ENCODE measurements at regions not wholly inside any gene's neighbourhood (a gene's known extent, or its start where the extent isn't known, plus 50 kb on each side); places are given as distances from the start of the nearest gene placed in this dataset.

DNA sequence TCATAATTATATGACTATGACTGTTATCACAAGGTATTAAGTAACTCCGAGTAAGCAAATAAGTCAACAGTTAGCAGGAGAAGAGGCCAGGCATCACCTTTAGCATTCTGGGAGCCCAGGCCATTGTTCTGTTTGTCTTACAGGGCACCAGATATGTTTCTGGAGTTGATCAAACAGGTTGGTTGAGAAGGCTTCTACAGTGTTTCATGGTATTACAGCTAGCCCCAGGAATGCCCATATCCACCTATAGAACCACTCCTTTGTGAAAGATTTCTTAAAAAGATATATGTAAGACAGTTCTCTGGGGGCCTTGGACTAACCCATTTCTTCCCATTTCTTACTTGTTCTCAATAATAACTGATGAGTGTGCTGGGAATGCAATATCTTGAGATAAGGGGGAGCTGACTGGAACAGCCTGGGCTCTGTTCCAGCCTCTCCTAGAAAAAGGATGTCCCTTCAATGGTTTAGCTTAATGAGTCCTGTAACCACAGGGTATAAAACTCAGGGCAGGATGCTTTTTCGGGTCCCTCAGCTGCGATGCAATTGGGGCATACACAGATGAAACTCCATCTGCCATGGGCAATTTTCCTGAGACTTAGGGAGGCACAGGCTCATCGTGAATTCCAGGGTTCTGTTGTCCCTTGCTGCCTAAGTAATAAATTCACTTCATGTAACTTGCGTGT lies 286.4 kb downstream of the BAMBI start:
- Histone ChIP-seq H3K9me3 (ENCODE audit: low read depth, low read length) (no peaks in the 10 kb centered on the region), H3K36me3 (ENCODE audit: insufficient read depth, low read length) (no peaks in the 10 kb centered on the region), H3K4me3 (no peak overlapping the region), H3K9ac (ENCODE audit: insufficient read length) (no peak overlapping the region), H3K27ac (no peak overlapping the region)
- TF ChIP-seq EZH2 (IDR thresholded peaks at IDR 0.05), result no peak
- DNase-seq (ENCODE audit: low read depth, low spot score), result no peak

DNA sequence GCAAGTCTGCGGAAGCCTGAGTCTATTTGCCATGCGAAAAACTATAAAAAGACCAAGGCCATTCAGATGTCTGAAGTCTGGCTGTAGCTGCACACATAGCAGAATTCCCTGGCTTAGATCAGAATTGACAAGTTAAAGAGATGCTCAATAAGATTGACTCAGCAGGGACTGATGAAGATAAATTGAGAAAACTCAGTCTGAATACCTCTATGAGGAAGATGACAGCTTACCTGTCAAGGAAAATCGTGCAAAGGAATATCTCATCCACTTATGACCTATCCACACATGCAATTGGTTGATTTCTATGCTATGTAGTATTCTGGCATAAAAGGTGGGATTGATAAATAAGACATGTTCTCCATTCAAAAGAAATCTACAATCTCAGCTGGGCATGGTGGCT lies 288.6 kb downstream of the BAMBI start:
- TF ChIP-seq POLR2AphosphoS5 (IDR thresholded peaks at IDR 0.05; ENCODE audit: borderline replicate concordance, low read depth, low read length), result no peak
- no peak for TF ChIP-seq FOXP2 (optimal IDR thresholded peaks at IDR 0.05; ENCODE audit: control extremely low read depth, extremely low read length, insufficient read depth)
- no peak for TF ChIP-seq EZH2 (IDR thresholded peaks at IDR 0.05)
- Histone ChIP-seq H3K4me3 (no peak overlapping the region), H3K27ac (no peak overlapping the region), H3K9me3 (ENCODE audit: low read depth, low read length) (no peaks in the 10 kb centered on the region), H3K36me3 (ENCODE audit: insufficient read depth, low read length) (no peaks in the 10 kb centered on the region), H3K9ac (ENCODE audit: insufficient read length) (no peak overlapping the region)
- no peak for DNase-seq (ENCODE audit: low read depth, low spot score)

DNA sequence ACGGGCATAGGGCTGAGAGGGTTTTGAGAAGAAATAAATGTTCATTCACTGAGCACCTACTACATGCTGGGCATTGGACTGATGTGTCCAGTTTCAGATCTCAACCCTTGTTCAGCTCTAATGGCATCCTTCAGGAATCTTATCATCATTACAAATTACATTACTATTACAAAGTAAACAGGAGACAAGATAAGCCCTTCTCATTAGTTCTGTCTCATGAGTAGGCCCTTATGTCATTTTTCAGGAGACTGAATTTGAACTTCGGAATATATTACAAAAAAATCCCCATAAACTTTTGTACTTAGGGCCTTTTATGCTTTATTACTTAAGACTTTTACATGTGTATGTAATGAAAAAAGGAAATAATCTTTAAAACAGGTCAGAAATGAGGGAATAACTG lies 289.7 kb downstream of the BAMBI start:
- Histone ChIP-seq H3K4me3 (no peak overlapping the region), H3K9me3 (ENCODE audit: low read depth, low read length) (no peaks in the 10 kb centered on the region)
- no peak for TF ChIP-seq EZH2 (IDR thresholded peaks at IDR 0.05)
- no peak for TF ChIP-seq POLR2AphosphoS5 (IDR thresholded peaks at IDR 0.05; ENCODE audit: borderline replicate concordance, low read depth, low read length)
- no peak for TF ChIP-seq FOXP2 (optimal IDR thresholded peaks at IDR 0.05; ENCODE audit: control extremely low read depth, extremely low read length, insufficient read depth)

GRCh38 chr10:28969413-28969812 lies 292.1 kb downstream of the BAMBI start:
- H3K4me3 ChIP-seq, result no peak overlapping the region
- H3K36me3 ChIP-seq (ENCODE audit: insufficient read depth, low read length), result no peaks in the 10 kb centered on the region
- H3K9ac ChIP-seq (ENCODE audit: insufficient read length), result no peak overlapping the region
- no peak overlapping the region for H3K27ac ChIP-seq
- TF ChIP-seq FOXP2 (optimal IDR thresholded peaks at IDR 0.05; ENCODE audit: control extremely low read depth, extremely low read length, insufficient read depth), result no peak
- TF ChIP-seq POLR2AphosphoS5 (IDR thresholded peaks at IDR 0.05; ENCODE audit: borderline replicate concordance, low read depth, low read length), result no peak
- TF ChIP-seq EZH2 (IDR thresholded peaks at IDR 0.05), result no peak
- DNase-seq (ENCODE audit: low read depth, low spot score), result no peak
- no peaks in the 10 kb centered on the region for H3K9me3 ChIP-seq (ENCODE audit: low read depth, low read length)

More for the DNA sequence above, 289.7 kb downstream of the BAMBI start:
- Histone ChIP-seq H3K9ac (ENCODE audit: insufficient read length) (no peak overlapping the region), H3K36me3 (ENCODE audit: insufficient read depth, low read length) (no peaks in the 10 kb centered on the region), H3K27ac (no peak overlapping the region)
- DNase-seq (ENCODE audit: low read depth, low spot score), result no peak

GRCh38 chr10:28970231-28970630 lies 292.9 kb downstream of the BAMBI start:
- Histone ChIP-seq H3K9me3 (ENCODE audit: low read depth, low read length) (no peaks in the 10 kb centered on the region), H3K9ac (ENCODE audit: insufficient read length) (no peak overlapping the region), H3K36me3 (ENCODE audit: insufficient read depth, low read length) (no peaks in the 10 kb centered on the region), H3K4me3 (no peak overlapping the region), H3K27ac (no peak overlapping the region)
- no peak for DNase-seq (ENCODE audit: low read depth, low spot score)
- TF ChIP-seq EZH2 (IDR thresholded peaks at IDR 0.05) (no peak), FOXP2 (optimal IDR thresholded peaks at IDR 0.05; ENCODE audit: control extremely low read depth, extremely low read length, insufficient read depth) (no peak), POLR2AphosphoS5 (IDR thresholded peaks at IDR 0.05; ENCODE audit: borderline replicate concordance, low read depth, low read length) (no peak)

GRCh38 chr10:28971255-28971654 lies 293.9 kb downstream of the BAMBI start:
- no peak for TF ChIP-seq FOXP2 (optimal IDR thresholded peaks at IDR 0.05; ENCODE audit: control extremely low read depth, extremely low read length, insufficient read depth)
- TF ChIP-seq POLR2AphosphoS5 (IDR thresholded peaks at IDR 0.05; ENCODE audit: borderline replicate concordance, low read depth, low read length), result no peak
- no peak for TF ChIP-seq EZH2 (IDR thresholded peaks at IDR 0.05)
- Histone ChIP-seq H3K4me3 (no peak overlapping the region), H3K9ac (ENCODE audit: insufficient read length) (no peak overlapping the region), H3K27ac (no peak overlapping the region), H3K36me3 (ENCODE audit: insufficient read depth, low read length) (no peaks in the 10 kb centered on the region), H3K9me3 (ENCODE audit: low read depth, low read length) (no peaks in the 10 kb centered on the region)
- no peak for DNase-seq (ENCODE audit: low read depth, low spot score)

- Histone ChIP-seq H3K36me3 (ENCODE audit: insufficient read depth, low read length) (no peaks in the 10 kb centered on the region), H3K9ac (ENCODE audit: insufficient read length) (no peak overlapping the region), H3K27ac (no peak overlapping the region), H3K4me3 (no peak overlapping the region), H3K9me3 (ENCODE audit: low read depth, low read length) (no peaks in the 10 kb centered on the region)
- TF ChIP-seq POLR2AphosphoS5 (IDR thresholded peaks at IDR 0.05; ENCODE audit: borderline replicate concordance, low read depth, low read length) (no peak), EZH2 (IDR thresholded peaks at IDR 0.05) (no peak), FOXP2 (optimal IDR thresholded peaks at IDR 0.05; ENCODE audit: control extremely low read depth, extremely low read length, insufficient read depth) (no peak)
- no peak for DNase-seq (ENCODE audit: low read depth, low spot score)
These were observed 294.4 kb downstream of the BAMBI start for GRCh38 chr10:28971764-28972163.

GRCh38 chr10:28973309-28973972 lies 296.1 kb downstream of the BAMBI start:
- Histone ChIP-seq H3K36me3 (ENCODE audit: insufficient read depth, low read length) (no peaks in the 10 kb centered on the region), H3K4me3 (no peak overlapping the region), H3K9ac (ENCODE audit: insufficient read length) (no peak overlapping the region), H3K27ac (no peak overlapping the region), H3K9me3 (ENCODE audit: low read depth, low read length) (no peaks in the 10 kb centered on the region)
- DNase-seq (ENCODE audit: low read depth, low spot score), result no peak
- TF ChIP-seq EZH2 (IDR thresholded peaks at IDR 0.05) (no peak), POLR2AphosphoS5 (IDR thresholded peaks at IDR 0.05; ENCODE audit: borderline replicate concordance, low read depth, low read length) (no peak), FOXP2 (optimal IDR thresholded peaks at IDR 0.05; ENCODE audit: control extremely low read depth, extremely low read length, insufficient read depth) (no peak)
